ENCODE measurements at regions not wholly inside any gene's neighbourhood (a gene's known extent, or its start where the extent isn't known, plus 50 kb on each side); places are given as distances from the start of the nearest gene placed in this dataset.

GRCh38 chr4:10272511-10272910 lies 155.9 kb upstream of the WDR1 start:
- Histone ChIP-seq H3K4ac (ENCODE audit: low read depth, low read length) (no peak overlapping the region), H2AK5ac (ENCODE audit: insufficient read length, low read length) (no peak overlapping the region), H2AFZ (ENCODE audit: low read length) (no peak overlapping the region), H3K4me1 (ENCODE audit: insufficient read depth, low read length) (no peaks in the 10 kb centered on the region), H2BK12ac (ENCODE audit: insufficient read length, low read depth, low read length) (no peak overlapping the region), H3T11ph (ENCODE audit: low read length) (no peak overlapping the region), H3K27me3 (ENCODE audit: insufficient read depth, low read length) (no peaks in the 10 kb centered on the region), H3K23me2 (ENCODE audit: insufficient read length, low read depth, low read length, poor library complexity, severe bottlenecking) (no peaks in the 10 kb centered on the region), H3K79me1 (ENCODE audit: insufficient read depth, low read depth, low read length, poor library complexity, severe bottlenecking) (no peaks in the 10 kb centered on the region), H3K23ac (ENCODE audit: insufficient read length, low read depth, low read length) (no peak overlapping the region), H2BK20ac (ENCODE audit: low read depth, low read length, poor library complexity, severe bottlenecking) (no peak overlapping the region), H4K20me1 (ENCODE audit: control insufficient read depth, insufficient read depth, insufficient read length) (no peaks in the 10 kb centered on the region), H2BK120ac (ENCODE audit: low read depth, low read length, poor library complexity, severe bottlenecking) (no peak overlapping the region), H4K8ac (replicated peaks; ENCODE audit: insufficient read length, low read depth, low read length) (no peak overlapping the region), H3K18ac (ENCODE audit: insufficient read length, low read depth, low read length) (no peak overlapping the region), H3K14ac (ENCODE audit: insufficient read depth, low read length) (0 out of 2 replicates have a peak overlapping the region, but pooled peaks have one; percentile 29), H4K91ac (ENCODE audit: insufficient read length, low read depth, low read length) (no peak overlapping the region), H3K79me2 (ENCODE audit: insufficient read depth, low read length) (no peaks in the 10 kb centered on the region), H3K9me3 (ENCODE audit: control insufficient read depth, low read depth, low read length) (no peaks in the 10 kb centered on the region), H4K5ac (ENCODE audit: insufficient read length, low read depth, low read length) (no peak overlapping the region), H2BK5ac (ENCODE audit: insufficient read length, low read length) (no peak overlapping the region), H3K4me2 (ENCODE audit: insufficient read depth, insufficient read length, low read length) (no peak overlapping the region), H3K27ac (ENCODE audit: insufficient read length, low read depth, low read length) (no peak overlapping the region), H3K9ac (ENCODE audit: extremely low read depth, insufficient read length, low read length) (no peak overlapping the region), H2BK15ac (ENCODE audit: low read depth, low read length) (no peak overlapping the region), H3K56ac (ENCODE audit: insufficient read length, low read depth, low read length) (no peak overlapping the region)
- Mint-ChIP-seq H3K27me3 (ENCODE audit: low read depth) (peaks cover 38% of the 10 kb centered on the region), H3K36me3 (ENCODE audit: insufficient read depth in 1 of 3, low read depth in 3 of 3) (no peaks in the 10 kb centered on the region), H3K27ac (no peak overlapping the region), H3K4me3 (no peak overlapping the region), H3K9me3 (no peaks in the 10 kb centered on the region; a peak in 1 of 5 replicates), H3K4me1 (no peaks in the 10 kb centered on the region)
- WGBS (ENCODE audit: extremely low coverage, insufficient read length, low lambda C conversion rate) = no CpG with 5 or more reads among the region's 5 CpGs
- TF ChIP-seq CTCF (conservative IDR thresholded peaks at IDR 0.05) = no peak
- no peak for DNase-seq
